HepG2 (cell line): ENCODE measurements at regions not wholly inside any gene's neighbourhood (a gene's known extent, or its start where the extent isn't known, plus 50 kb on each side); places are given as distances from the start of the nearest gene placed in this dataset.

Experiments used
- AHR ChIP-seq: IDR thresholded peaks from 2 replicates; pipeline ENCODE4 v1.6.1; 2018; ENCODE audit warnings: missing genetic modification reagents, missing compliant biosample characterization
- BRCA1 ChIP-seq: sonication (generic); formaldehyde crosslinking; IDR thresholded peaks from 2 replicates; pipeline ENCODE4 v1.4.0; 2020; ENCODE audit warnings: missing genetic modification reagents
- FOSL1 ChIP-seq: sonication (generic); formaldehyde crosslinking; IDR thresholded peaks from 2 replicates; pipeline ENCODE4 v1.9.0; 2021; ENCODE audit warnings: missing genetic modification reagents, borderline replicate concordance
- FOXP4 ChIP-seq: sonication (generic); formaldehyde crosslinking; IDR thresholded peaks from 2 replicates; pipeline ENCODE4 v1.4.0; 2020; ENCODE audit warnings: missing genetic modification reagents
- GZF1 ChIP-seq: sonication (generic); formaldehyde crosslinking; IDR thresholded peaks from 2 replicates; pipeline ENCODE4 v1.5.1; 2020; ENCODE audit warnings: mild to moderate bottlenecking, missing genetic modification reagents
- HDAC6 ChIP-seq: fragments of 200-600 bp; sonication (generic); IDR thresholded peaks from 2 replicates; pipeline ENCODE4 v1.7.0; 2017; ENCODE audit warnings: mild to moderate bottlenecking, antibody characterized with exemption, low read length, low read depth
- IKZF1 ChIP-seq: fragments of 450-650 bp; IDR thresholded peaks from 2 replicates; pipeline ENCODE4 v1.7.1; 2016
- MYPOP ChIP-seq: sonication (generic); formaldehyde crosslinking; IDR thresholded peaks from 2 replicates; pipeline ENCODE4 v1.8.1; 2023; ENCODE audit warnings: mild to moderate bottlenecking, moderate library complexity, missing genetic modification reagents
- NFKB2 ChIP-seq: sonication (generic); formaldehyde crosslinking; IDR thresholded peaks from 2 replicates; pipeline ENCODE4 v1.4.0; 2020; ENCODE audit warnings: missing genetic modification reagents, borderline replicate concordance
- POLR2AphosphoS5 ChIP-seq: IDR thresholded peaks from 2 replicates; pipeline ENCODE4 v1.6.1; 2012; ENCODE audit warnings: low read depth, low read length
- REXO4 ChIP-seq: sonication (generic); formaldehyde crosslinking; IDR thresholded peaks from 2 replicates; pipeline ENCODE4 v1.8.0; 2022; ENCODE audit warnings: missing genetic modification reagents, mild to moderate bottlenecking, borderline replicate concordance
- SIX1 ChIP-seq: sonication (generic); formaldehyde crosslinking; IDR thresholded peaks from 2 replicates; pipeline ENCODE4 v1.4.0; 2020; ENCODE audit warnings: missing genetic modification reagents, borderline replicate concordance
- SOX6 ChIP-seq, 2 experiments: fragments of 450-650 bp in 1 of 2; sonication (generic) in 1 of 2; formaldehyde crosslinking in 1 of 2; IDR thresholded peaks; 2 replicates each; pipeline versions ENCODE4 v1.4.0 to v1.6.1; 2017 to 2020; ENCODE audit warnings: antibody characterized with exemption in 1 of 2, mild to moderate bottlenecking in 1 of 2, missing genetic modification reagents in 1 of 2
- SPEN ChIP-seq: sonication (generic); formaldehyde crosslinking; IDR thresholded peaks from 2 replicates; pipeline ENCODE4 v1.5.1; 2020; ENCODE audit warnings: low read depth, mild to moderate bottlenecking, missing genetic modification reagents
- TFAP4 ChIP-seq: sonication (generic); IDR thresholded peaks from 2 replicates; pipeline ENCODE4 v1.6.1; 2016; ENCODE audit warnings: low read depth, borderline replicate concordance
- TGIF2 ChIP-seq: IDR thresholded peaks from 2 replicates; pipeline ENCODE4 v1.6.1; 2016; ENCODE audit warnings: control low read depth, missing compliant biosample characterization
- THRA ChIP-seq: sonication (generic); formaldehyde crosslinking; IDR thresholded peaks from 2 replicates; pipeline ENCODE4 v1.4.0; 2020; ENCODE audit warnings: missing genetic modification reagents, borderline replicate concordance
- ZNF234 ChIP-seq: sonication (generic); formaldehyde crosslinking; conservative IDR thresholded peaks from 2 replicates; pipeline ENCODE4 v1.5.1; 2020; ENCODE audit warnings: mild to moderate bottlenecking, missing genetic modification reagents
- ZNF644 ChIP-seq: IDR thresholded peaks from 2 replicates; pipeline ENCODE4 v1.6.1; 2016; ENCODE audit warnings: low read depth
- TF ChIP-seq, protein P1 (sequence below): fragments of 450-650 bp; IDR thresholded peaks from 2 replicates; pipeline ENCODE4 v1.6.1; 2017
- TF ChIP-seq, protein P2 (sequence below): sonication (generic); formaldehyde crosslinking; IDR thresholded peaks from 2 replicates; pipeline ENCODE4 v1.5.1; 2020; ENCODE audit warnings: mild to moderate bottlenecking, missing genetic modification reagents, borderline replicate concordance

GRCh38 chr5:93078082-93079038, 502.7 kb downstream of the NR2F1-AS1 start (continued):
- TF ChIP-seq FOSL1 (peak; percentile 63; the same call in 1 of the 2 replicates), NFKB2 (CRISPR knock-in tag) (no peak), HDAC6 (no peak), IKZF1 (no peak), THRA (CRISPR knock-in tag) (peak; percentile 41; the same call in 1 of the 2 replicates), GZF1 (CRISPR knock-in tag) (no peak), REXO4 (CRISPR knock-in tag) (no peak), AHR (CRISPR knock-in tag) (no peak), POLR2AphosphoS5 (peak; percentile 59; the same call in 1 of the 2 replicates), BRCA1 (CRISPR knock-in tag) (0 out of 2 replicates have a peak, but pooled peaks have one; percentile 80), ZNF644 (CRISPR knock-in tag) (peak; percentile 97), SPEN (CRISPR knock-in tag) (peak; percentile 90; the same call in 1 of the 2 replicates), SOX6 (IDR thresholded peaks at IDR 0.05) (no peak), SOX6 (CRISPR knock-in tag; IDR thresholded peaks at IDR 0.05) (peak; percentile 84), ZNF234 (CRISPR knock-in tag) (no peak), SIX1 (CRISPR knock-in tag) (peak; percentile 67; the same call in 1 of the 2 replicates), FOXP4 (CRISPR knock-in tag) (peak; percentile 89), MYPOP (no peak), TFAP4 (peak; percentile 78; the same call in 1 of the 2 replicates), TGIF2 (CRISPR knock-in tag) (peak; percentile 76; the same call in 1 of the 2 replicates)
- TF ChIP-seq, protein P1, sequence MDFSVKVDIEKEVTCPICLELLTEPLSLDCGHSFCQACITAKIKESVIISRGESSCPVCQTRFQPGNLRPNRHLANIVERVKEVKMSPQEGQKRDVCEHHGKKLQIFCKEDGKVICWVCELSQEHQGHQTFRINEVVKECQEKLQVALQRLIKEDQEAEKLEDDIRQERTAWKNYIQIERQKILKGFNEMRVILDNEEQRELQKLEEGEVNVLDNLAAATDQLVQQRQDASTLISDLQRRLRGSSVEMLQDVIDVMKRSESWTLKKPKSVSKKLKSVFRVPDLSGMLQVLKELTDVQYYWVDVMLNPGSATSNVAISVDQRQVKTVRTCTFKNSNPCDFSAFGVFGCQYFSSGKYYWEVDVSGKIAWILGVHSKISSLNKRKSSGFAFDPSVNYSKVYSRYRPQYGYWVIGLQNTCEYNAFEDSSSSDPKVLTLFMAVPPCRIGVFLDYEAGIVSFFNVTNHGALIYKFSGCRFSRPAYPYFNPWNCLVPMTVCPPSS: no peak
- TF ChIP-seq, protein P2, sequence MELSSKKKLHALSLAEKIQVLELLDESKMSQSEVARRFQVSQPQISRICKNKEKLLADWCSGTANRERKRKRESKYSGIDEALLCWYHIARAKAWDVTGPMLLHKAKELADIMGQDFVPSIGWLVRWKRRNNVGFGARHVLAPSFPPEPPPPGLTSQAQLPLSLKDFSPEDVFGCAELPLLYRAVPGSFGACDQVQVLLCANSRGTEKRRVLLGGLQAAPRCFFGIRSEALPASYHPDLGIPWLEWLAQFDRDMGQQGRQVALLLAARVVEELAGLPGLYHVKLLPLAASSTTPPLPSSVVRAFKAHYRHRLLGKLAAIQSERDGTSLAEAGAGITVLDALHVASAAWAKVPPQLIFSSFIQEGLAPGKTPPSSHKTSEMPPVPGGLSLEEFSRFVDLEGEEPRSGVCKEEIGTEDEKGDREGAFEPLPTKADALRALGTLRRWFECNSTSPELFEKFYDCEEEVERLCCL (CRISPR knock-in tag): 0 out of 2 replicates have a peak, but pooled peaks have one; percentile 47
